GM12801 (cell line): ENCODE measurements at regions not wholly inside any gene's neighbourhood (a gene's known extent, or its start where the extent isn't known, plus 50 kb on each side); places are given as distances from the start of the nearest gene placed in this dataset.

ENCODE experiments used
- TF ChIP-seq, protein P1 (sequence below): IDR thresholded peaks from one replicate; pipeline ENCODE4 v1.5.1; 2011; ENCODE audit warnings: control low read depth; ENCODE audit not compliant: insufficient read length; ENCODE audit errors: extremely low read depth

DNA sequence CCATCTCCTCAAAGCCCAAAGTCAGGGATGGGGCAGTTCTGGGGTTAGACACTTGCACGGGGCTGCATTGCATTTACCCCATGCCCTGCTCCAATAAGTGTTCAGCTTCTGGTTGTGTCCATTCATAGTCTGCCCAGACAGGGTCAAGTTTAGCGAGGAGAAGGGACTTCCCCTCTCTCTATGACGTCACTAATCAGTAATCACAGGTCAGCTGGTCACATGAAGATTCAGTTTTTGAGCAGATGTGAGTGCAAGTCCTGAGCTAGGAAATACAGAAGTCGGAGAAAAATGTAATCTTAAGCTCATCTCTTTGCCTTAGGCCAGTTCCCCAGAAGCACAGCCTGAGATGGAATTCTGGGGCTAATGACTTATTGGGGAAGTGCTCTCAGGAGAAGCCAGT, 310.1 kb downstream of the TSHZ3 start:
- TF ChIP-seq, protein P1, sequence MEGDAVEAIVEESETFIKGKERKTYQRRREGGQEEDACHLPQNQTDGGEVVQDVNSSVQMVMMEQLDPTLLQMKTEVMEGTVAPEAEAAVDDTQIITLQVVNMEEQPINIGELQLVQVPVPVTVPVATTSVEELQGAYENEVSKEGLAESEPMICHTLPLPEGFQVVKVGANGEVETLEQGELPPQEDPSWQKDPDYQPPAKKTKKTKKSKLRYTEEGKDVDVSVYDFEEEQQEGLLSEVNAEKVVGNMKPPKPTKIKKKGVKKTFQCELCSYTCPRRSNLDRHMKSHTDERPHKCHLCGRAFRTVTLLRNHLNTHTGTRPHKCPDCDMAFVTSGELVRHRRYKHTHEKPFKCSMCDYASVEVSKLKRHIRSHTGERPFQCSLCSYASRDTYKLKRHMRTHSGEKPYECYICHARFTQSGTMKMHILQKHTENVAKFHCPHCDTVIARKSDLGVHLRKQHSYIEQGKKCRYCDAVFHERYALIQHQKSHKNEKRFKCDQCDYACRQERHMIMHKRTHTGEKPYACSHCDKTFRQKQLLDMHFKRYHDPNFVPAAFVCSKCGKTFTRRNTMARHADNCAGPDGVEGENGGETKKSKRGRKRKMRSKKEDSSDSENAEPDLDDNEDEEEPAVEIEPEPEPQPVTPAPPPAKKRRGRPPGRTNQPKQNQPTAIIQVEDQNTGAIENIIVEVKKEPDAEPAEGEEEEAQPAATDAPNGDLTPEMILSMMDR = no peak

DNA sequence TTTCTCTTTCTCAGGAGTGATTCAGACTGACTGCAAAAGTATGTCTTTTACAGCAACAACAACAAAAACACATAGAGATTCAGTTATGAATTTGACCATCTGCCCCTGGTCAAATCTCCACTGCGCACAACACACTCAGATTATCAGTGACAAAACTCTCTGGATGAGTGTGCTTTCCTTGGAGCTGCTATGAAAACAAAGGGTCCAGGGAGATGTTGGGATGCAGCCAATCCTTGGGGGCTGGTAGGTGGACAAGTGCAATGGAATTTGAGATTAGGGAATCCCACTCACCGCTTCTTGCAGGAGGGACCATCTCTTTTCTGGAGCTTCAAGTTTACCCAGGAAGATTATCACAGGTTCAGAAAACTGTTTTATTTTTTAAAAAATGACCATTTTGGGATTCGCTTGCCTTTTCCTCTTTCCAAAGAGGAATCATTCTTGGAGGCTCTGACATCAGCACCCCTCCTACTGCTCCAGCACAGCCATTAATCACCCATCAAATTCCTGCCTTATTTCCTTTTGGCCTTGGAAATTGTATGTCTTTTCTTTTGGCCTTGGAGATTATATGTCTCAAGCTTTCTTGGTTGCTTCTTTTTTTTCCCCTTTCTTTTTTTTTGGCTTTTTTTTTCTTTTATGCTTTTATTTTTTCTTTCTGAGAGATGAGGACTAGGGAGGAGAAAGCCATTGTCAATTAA, 311.8 kb downstream of the TSHZ3 start:
- TF ChIP-seq, protein P1 = no peak

DNA sequence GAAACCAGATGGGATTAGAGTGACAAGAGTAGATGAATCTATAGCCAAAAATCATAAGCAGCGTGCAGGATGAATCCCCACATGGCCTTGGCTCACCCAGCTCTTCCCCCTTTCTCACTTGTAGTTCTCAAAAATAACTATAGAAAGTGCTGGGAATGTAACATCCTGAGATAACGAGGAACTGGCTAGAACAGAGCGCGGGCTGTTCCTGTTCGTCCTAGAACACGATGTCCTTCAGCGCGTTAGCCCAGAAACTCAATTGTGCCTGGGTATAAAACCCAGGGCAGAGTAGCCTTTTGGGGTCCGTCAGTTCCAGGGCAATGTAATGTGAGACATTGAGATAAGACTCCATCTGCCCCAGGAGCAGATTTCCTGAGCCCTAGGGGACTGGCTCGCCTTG, 326.2 kb downstream of the TSHZ3 start:
- TF ChIP-seq, protein P1 = no peak

DNA sequence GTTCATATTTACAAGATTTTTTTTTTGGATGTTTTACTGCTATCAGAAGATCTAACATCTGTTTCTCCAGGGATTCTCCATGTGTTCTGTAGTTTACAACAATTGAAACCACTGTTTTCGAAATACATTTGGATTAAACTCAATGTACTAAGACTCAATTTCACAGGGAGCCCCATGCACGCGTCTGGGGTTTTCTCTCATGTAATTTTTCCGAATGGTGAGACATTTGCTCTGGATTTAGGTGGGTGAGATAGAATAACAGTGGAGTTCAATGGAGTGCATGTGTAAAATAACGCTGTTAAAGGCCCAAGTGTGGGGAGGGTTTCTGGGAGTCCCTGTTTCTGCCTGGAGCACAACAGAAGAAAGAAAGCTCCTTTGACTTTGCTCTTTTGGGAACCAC, 330.3 kb downstream of the TSHZ3 start:
- TF ChIP-seq, protein P1 = no peak

DNA sequence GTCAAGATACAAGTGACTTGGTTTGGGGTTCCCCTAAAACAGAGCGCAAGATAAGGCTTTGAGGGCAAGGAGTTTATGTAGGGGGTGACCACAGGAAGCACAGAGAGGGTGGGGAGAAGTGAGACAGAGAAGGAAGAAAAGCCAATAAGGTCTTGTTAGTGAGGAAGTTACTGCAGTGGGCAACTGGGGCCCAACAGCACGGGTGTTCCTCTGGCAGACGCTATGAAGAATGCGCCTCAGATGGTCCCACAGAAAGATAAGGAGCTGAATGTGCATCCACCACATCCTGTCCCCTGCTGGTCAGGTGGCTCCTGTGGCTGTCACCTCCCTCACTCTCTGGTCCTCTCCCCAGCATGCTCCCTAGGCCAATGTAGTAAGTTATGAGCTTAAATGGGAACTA, 333.5 kb downstream of the TSHZ3 start:
- TF ChIP-seq, protein P1 = no peak

DNA sequence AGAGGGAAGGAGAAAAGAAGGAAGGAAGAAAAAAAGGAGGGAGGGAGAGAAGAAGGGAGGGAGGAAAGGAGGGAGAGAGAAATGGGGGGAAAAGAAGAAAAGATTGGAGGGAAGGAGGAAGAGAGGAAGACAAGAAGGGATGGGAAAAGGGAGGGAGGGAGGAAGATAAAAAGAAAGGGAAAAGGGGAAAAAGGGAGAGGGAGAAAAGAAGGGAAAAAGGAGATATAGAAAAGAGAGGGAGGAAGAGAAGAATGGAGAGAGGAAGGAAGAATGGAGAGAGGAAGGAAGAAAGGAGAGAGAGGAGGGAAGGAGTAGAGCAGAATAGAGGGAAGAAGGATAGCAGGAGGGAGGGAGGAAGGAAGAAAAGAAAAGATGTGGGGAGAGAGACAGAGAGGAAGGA, 334.6 kb downstream of the TSHZ3 start:
- TF ChIP-seq, protein P1 = no peak

DNA sequence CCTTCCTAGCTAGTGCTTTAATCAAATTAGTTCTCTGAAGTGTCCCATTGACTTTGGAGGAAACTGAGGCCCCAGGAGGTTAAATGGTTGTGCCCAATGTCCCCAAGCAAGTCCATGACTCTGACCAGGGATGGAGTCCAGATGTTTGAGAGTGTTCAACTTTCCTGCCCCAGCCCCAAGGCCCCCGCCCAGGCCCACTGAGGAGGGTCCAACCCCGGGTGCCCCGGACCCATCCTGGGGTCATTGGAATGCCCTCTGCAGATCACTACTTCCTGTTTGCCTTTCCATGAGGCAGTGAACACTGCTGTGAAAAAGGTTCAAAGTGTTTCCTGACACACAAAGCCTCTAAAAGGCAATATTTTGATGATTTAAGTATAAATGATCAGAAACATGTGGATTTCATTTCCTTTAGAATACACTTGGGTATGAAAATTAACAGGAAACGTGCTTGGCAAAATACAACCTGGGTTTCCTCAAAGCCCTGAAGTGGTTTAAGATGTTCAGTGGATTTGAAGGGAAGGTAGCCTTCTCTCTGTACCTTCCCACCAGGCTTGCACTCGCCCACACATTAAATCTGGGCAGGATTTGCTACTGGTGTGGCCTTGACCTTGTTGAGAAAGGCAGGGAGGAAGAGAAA, 335.7 kb downstream of the TSHZ3 start:
- TF ChIP-seq, protein P1 = no peak
